Neural progenitor cell (in vitro differentiated cells): ENCODE measurements at regions not wholly inside any gene's neighbourhood (a gene's known extent, or its start where the extent isn't known, plus 50 kb on each side); places are given as distances from the start of the nearest gene placed in this dataset.
A peak's percentile ranks its signal among the peaks of the same experiment; 100 is the strongest.
"Not testable (repeated sequence)": the region's sequence is repeated elsewhere in the genome, so short reads cannot be mapped to it uniquely, and the experiment has no call there.

Experiments
- DNase-seq: peaks from one replicate; pipeline ENCODE4 v3.0.0-alpha.2; 2016; ENCODE audit warnings: low spot score
- H2AFZ ChIP-seq: fragments of 200-600 bp; sonication (generic); replicated peaks from 2 replicates; pipeline ENCODE4 v1.6.1; 2016; ENCODE audit warnings: antibody characterized with exemption
- H3F3A ChIP-seq: fragments of 200-600 bp; sonication (generic); 2 replicates; pipeline ENCODE4 v1.6.1; 2016; ENCODE audit warnings: antibody characterized with exemption, low read depth
- H3K27ac ChIP-seq: fragments of 200-600 bp; sonication (generic); 2 replicates; pipeline ENCODE4 v1.5.1; 2016; ENCODE audit warnings: mild to moderate bottlenecking
- H3K27me3 ChIP-seq: fragments of 200-600 bp; sonication (generic); 2 replicates; pipeline ENCODE4 v1.6.1; 2016; ENCODE audit warnings: mild to moderate bottlenecking, moderate library complexity
- H3K36me3 ChIP-seq: fragments of 200-600 bp; sonication (generic); 2 replicates; pipeline ENCODE4 v1.5.1; 2016
- H3K4me1 ChIP-seq: fragments of 200-600 bp; sonication (generic); 2 replicates; pipeline ENCODE4 v1.6.1; 2016; ENCODE audit warnings: mixed run types
- H3K4me2 ChIP-seq: fragments of 200-600 bp; sonication (generic); 2 replicates; pipeline ENCODE4 v1.6.1; 2016
- H3K4me3 ChIP-seq: fragments of 200-600 bp; sonication (generic); 2 replicates; pipeline ENCODE4 v1.5.1; 2016
- H3K79me2 ChIP-seq: fragments of 200-600 bp; sonication (generic); 2 replicates; pipeline ENCODE4 v1.6.1; 2016; ENCODE audit warnings: low read depth
- H3K9ac ChIP-seq: fragments of 200-600 bp; sonication (generic); 2 replicates; pipeline ENCODE4 v1.6.1; 2016
- H3K9me3 ChIP-seq: fragments of 200-600 bp; sonication (generic); 2 replicates; pipeline ENCODE4 v1.5.1; 2016; ENCODE audit warnings: low read depth
- H4K20me1 ChIP-seq: fragments of 200-600 bp; sonication (generic); 2 replicates; pipeline ENCODE4 v1.6.1; 2016; ENCODE audit warnings: low read depth
- H3K27ac Mint-ChIP-seq: 3 replicates; pipeline ENCODE4 v1.8.0; 2021; ENCODE audit warnings: mixed read lengths
- H3K27me3 Mint-ChIP-seq: 2 replicates; pipeline ENCODE4 v1.8.0; 2022; ENCODE audit warnings: low read depth, mild to moderate bottlenecking, inconsistent platforms, moderate library complexity, mixed read lengths; ENCODE audit not compliant: insufficient read depth
- H3K36me3 Mint-ChIP-seq: 3 replicates; pipeline ENCODE4 v1.8.0; 2021; ENCODE audit warnings: mixed read lengths
- H3K4me1 Mint-ChIP-seq: 3 replicates; pipeline ENCODE4 v1.8.0; 2021; ENCODE audit warnings: mixed read lengths
- H3K4me3 Mint-ChIP-seq: 3 replicates; pipeline ENCODE4 v1.8.0; 2021; ENCODE audit warnings: mild to moderate bottlenecking, moderate library complexity, mixed read lengths
- H3K9me3 Mint-ChIP-seq: 3 replicates; pipeline ENCODE4 v1.8.0; 2020; ENCODE audit warnings: mixed read lengths
- CTCF ChIP-seq: fragments of 200-600 bp; sonication (generic); IDR thresholded peaks from 2 replicates; pipeline ENCODE4 v1.5.1; 2017; ENCODE audit warnings: antibody characterized with exemption, mild to moderate bottlenecking
- EZH2 ChIP-seq: fragments of 200-600 bp; sonication (generic); IDR thresholded peaks from 2 replicates; pipeline ENCODE4 v1.6.1; 2017; ENCODE audit warnings: antibody characterized with exemption, mild to moderate bottlenecking, moderate library complexity
- EZH2phosphoT487 ChIP-seq: fragments of 200-600 bp; sonication (generic); IDR thresholded peaks from 2 replicates; pipeline ENCODE4 v1.6.1; 2017; ENCODE audit warnings: antibody characterized with exemption

- H3K27me3 Mint-ChIP-seq: no peaks in the 10 kb centered on the region
- no peaks in the 10 kb centered on the region for H4K20me1 ChIP-seq
- no peak overlapping the region for H3K4me2 ChIP-seq
- no peaks in the 10 kb centered on the region for H3K36me3 Mint-ChIP-seq
- H3K9me3 ChIP-seq: no peaks in the 10 kb centered on the region
- H3K9me3 Mint-ChIP-seq: peaks cover 5% of the 10 kb centered on the region
- no peaks in the 10 kb centered on the region for H3F3A ChIP-seq
- H3K4me1 ChIP-seq: no peaks in the 10 kb centered on the region
- no peak overlapping the region for H3K9ac ChIP-seq
- no peak overlapping the region for H3K27ac ChIP-seq
- no peaks in the 10 kb centered on the region for H3K27me3 ChIP-seq
- H3K36me3 ChIP-seq: no peaks in the 10 kb centered on the region
- no peaks in the 10 kb centered on the region for H3K79me2 ChIP-seq
- H3K27ac Mint-ChIP-seq: no peak overlapping the region
- no peak for TF ChIP-seq CTCF
- no peak for DNase-seq
- H3K4me1 Mint-ChIP-seq: peaks cover 6% of the 10 kb centered on the region
- H3K4me3 ChIP-seq: no peak overlapping the region
- H3K4me3 Mint-ChIP-seq: no peak overlapping the region
- no peak overlapping the region for H2AFZ ChIP-seq
These were observed 1715.1 kb upstream of the IGFBP7 start for GRCh38 chr4:58825278-58825677.

GRCh38 chr4:58818560-58818959, 1708.4 kb upstream of the IGFBP7 start:
- not testable (repeated sequence) for H3K4me3 ChIP-seq, H3K4me1 ChIP-seq, H3K4me2 ChIP-seq

GRCh38 chr4:58809948-58810347, 1699.8 kb upstream of the IGFBP7 start:
- no peak overlapping the region for H3K4me3 Mint-ChIP-seq
- Histone ChIP-seq H3K27ac (no peak overlapping the region), H3K4me1 (no peaks in the 10 kb centered on the region), H3K79me2 (no peaks in the 10 kb centered on the region), H3K36me3 (no peaks in the 10 kb centered on the region), H3F3A (no peaks in the 10 kb centered on the region), H3K4me3 (no peak overlapping the region), H3K9me3 (no peaks in the 10 kb centered on the region), H3K4me2 (no peak overlapping the region), H2AFZ (peak overlapping the region; percentile 22), H3K27me3 (no peaks in the 10 kb centered on the region), H3K9ac (no peak overlapping the region), H4K20me1 (no peaks in the 10 kb centered on the region)
- no peaks in the 10 kb centered on the region for H3K9me3 Mint-ChIP-seq
- H3K27ac Mint-ChIP-seq: no peak overlapping the region
- peaks cover 9% of the 10 kb centered on the region for H3K4me1 Mint-ChIP-seq
- H3K36me3 Mint-ChIP-seq: no peaks in the 10 kb centered on the region
- DNase-seq: no peak
- H3K27me3 Mint-ChIP-seq: no peaks in the 10 kb centered on the region
- no peak for TF ChIP-seq CTCF

More at GRCh38 chr4:58818560-58818959, 1708.4 kb upstream of the IGFBP7 start:
- H2AFZ ChIP-seq, H3K9me3 ChIP-seq, H3K79me2 ChIP-seq, H3K36me3 Mint-ChIP-seq, H3K9me3 Mint-ChIP-seq, H3K36me3 ChIP-seq, H3K4me3 Mint-ChIP-seq, H3K4me1 Mint-ChIP-seq, H3K27ac Mint-ChIP-seq, H3K27me3 ChIP-seq, H3K27ac ChIP-seq, DNase-seq, H4K20me1 ChIP-seq, H3K27me3 Mint-ChIP-seq, H3K9ac ChIP-seq, H3F3A ChIP-seq: not testable (repeated sequence)

- H3K27ac Mint-ChIP-seq: no peak overlapping the region
- no peak for TF ChIP-seq CTCF
- TF ChIP-seq EZH2phosphoT487: no peak
- TF ChIP-seq EZH2: no peak
- Histone ChIP-seq H3K79me2 (no peaks in the 10 kb centered on the region), H3K4me3 (no peak overlapping the region), H2AFZ (peak overlapping the region; percentile 22), H3K4me2 (no peak overlapping the region), H3K9me3 (no peaks in the 10 kb centered on the region), H4K20me1 (no peaks in the 10 kb centered on the region), H3K27ac (no peak overlapping the region), H3K36me3 (no peaks in the 10 kb centered on the region), H3K9ac (no peak overlapping the region), H3F3A (no peaks in the 10 kb centered on the region), H3K4me1 (no peaks in the 10 kb centered on the region), H3K27me3 (no peaks in the 10 kb centered on the region)
- no peaks in the 10 kb centered on the region for H3K9me3 Mint-ChIP-seq
- no peak for DNase-seq
- H3K4me3 Mint-ChIP-seq: no peak overlapping the region
- peaks cover 9% of the 10 kb centered on the region for H3K4me1 Mint-ChIP-seq
- no peaks in the 10 kb centered on the region for H3K27me3 Mint-ChIP-seq
- no peaks in the 10 kb centered on the region for H3K36me3 Mint-ChIP-seq
These were observed 1699.2 kb upstream of the IGFBP7 start for GRCh38 chr4:58809366-58809765.
